IMR-90 (cell line): ENCODE measurements at regions not wholly inside any gene's neighbourhood (a gene's known extent, or its start where the extent isn't known, plus 50 kb on each side); places are given as distances from the start of the nearest gene placed in this dataset.

Experiments used
- ATAC-seq: fragments of 200-7000 bp; cut with Tn5 transposase; 2 replicates; pipeline ENCODE4 v1.9.1; 2020; ENCODE audit warnings: low read depth, mild to moderate bottlenecking, moderate library complexity
- BruUV-seq: library from RNA; stranded (reverse); fragments of 400-500 nt; replicated peaks from 2 replicates; lab custom pipeline; 2021; lab: Mats Ljungman, UMichigan
- CTCF ChIA-PET: fragments of 300-600 bp; formaldehyde crosslinking; extraction: SDS; loops from one replicate; lab custom pipeline; 2021; ENCODE audit warnings: antibody characterized with exemption; lab: Yijun Ruan, JAX
- POLR2A ChIA-PET: fragments of 300-600 bp; sonication (Branson Sonifier 250); formaldehyde crosslinking; loops from one replicate; lab custom pipeline; 2022; ENCODE audit warnings: antibody characterized with exemption; ENCODE audit not compliant: unreplicated experiment; lab: Charles Lee
- DNase-seq: peaks from one replicate; pipeline ENCODE4 v3.0.0; 2013
- H2AFZ ChIP-seq: replicated peaks from 2 replicates; pipeline ENCODE3; 2013; ENCODE audit warnings: low read length, mild to moderate bottlenecking; ENCODE audit not compliant: poor library complexity
- H2AK5ac ChIP-seq: 2 replicates; pipeline ENCODE4 v1.6.1; 2013; ENCODE audit warnings: low read depth, low read length, inconsistent platforms
- H2AK9ac ChIP-seq: replicated peaks from 2 replicates; pipeline ENCODE3; 2013; ENCODE audit warnings: mild to moderate bottlenecking, low read depth, low read length, moderate library complexity; ENCODE audit not compliant: poor library complexity
- H2BK120ac ChIP-seq: 2 replicates; pipeline ENCODE4 v1.6.1; 2013; ENCODE audit warnings: low read depth, low read length, inconsistent platforms
- H2BK15ac ChIP-seq: 3 replicates; pipeline ENCODE4 v1.6.1; 2013; ENCODE audit warnings: low read depth, low read length, inconsistent platforms
- H2BK20ac ChIP-seq: 2 replicates; pipeline ENCODE4 v1.6.1; 2013; ENCODE audit warnings: low read depth, mild to moderate bottlenecking, inconsistent platforms, low read length, moderate library complexity
- H2BK5ac ChIP-seq: 2 replicates; pipeline ENCODE4 v1.6.1; 2013; ENCODE audit warnings: mild to moderate bottlenecking, low read depth, low read length, inconsistent platforms; ENCODE audit not compliant: poor library complexity, severe bottlenecking
- H3K14ac ChIP-seq: replicated peaks from 2 replicates; pipeline ENCODE4 v1.6.1; 2013; ENCODE audit warnings: low read depth, low read length, inconsistent platforms
- H3K18ac ChIP-seq: 2 replicates; pipeline ENCODE4 v1.6.1; 2013; ENCODE audit warnings: low read depth, low read length, control low read depth
- H3K23ac ChIP-seq: 2 replicates; pipeline ENCODE4 v1.6.1; 2013; ENCODE audit warnings: low read depth, low read length, inconsistent platforms
- H3K27ac ChIP-seq: 2 replicates; pipeline ENCODE4 v1.5.1; 2013; ENCODE audit warnings: mild to moderate bottlenecking, control low read depth, low read length; ENCODE audit not compliant: insufficient read depth
- H3K27me3 ChIP-seq: 2 replicates; pipeline ENCODE4 v1.6.1; 2013; ENCODE audit warnings: low read length; ENCODE audit not compliant: control insufficient read depth, insufficient read depth
- H3K36me3 ChIP-seq: 2 replicates; pipeline ENCODE4 v1.6.1; 2013; ENCODE audit warnings: low read length, mixed read lengths; ENCODE audit not compliant: control insufficient read depth, insufficient read depth
- H3K4ac ChIP-seq: 2 replicates; pipeline ENCODE4 v1.6.1; 2013; ENCODE audit warnings: low read depth, low read length, inconsistent platforms
- H3K4me1 ChIP-seq: 2 replicates; pipeline ENCODE4 v1.6.1; 2013; ENCODE audit warnings: low read length, mixed read lengths; ENCODE audit not compliant: control insufficient read depth, insufficient read depth
- H3K4me2 ChIP-seq: 2 replicates; pipeline ENCODE4 v1.6.1; 2013; ENCODE audit warnings: low read depth, mild to moderate bottlenecking, control low read depth, low read length, moderate library complexity
- H3K4me3 ChIP-seq: 2 replicates; pipeline ENCODE4 v1.5.1; 2013; ENCODE audit warnings: low read depth, mild to moderate bottlenecking, control low read depth, low read length, moderate library complexity; ENCODE audit not compliant: insufficient read depth
- H3K56ac ChIP-seq: 2 replicates; pipeline ENCODE4 v1.6.1; 2013; ENCODE audit warnings: low read length, inconsistent platforms; ENCODE audit not compliant: insufficient read depth; ENCODE audit errors: extremely low read depth
- H3K79me1 ChIP-seq, 2 experiments: 2 replicates each; pipeline ENCODE4 v1.6.1; 2013; ENCODE audit warnings: low read length in 2 of 2, inconsistent platforms in 1 of 2, low read depth in 1 of 2
- H3K9ac ChIP-seq: 2 replicates; pipeline ENCODE4 v1.6.1; 2013; ENCODE audit warnings: low read depth, low read length, control low read depth
- H3K9me1 ChIP-seq: 2 replicates; pipeline ENCODE4 v1.6.1; 2013; ENCODE audit warnings: low read length, inconsistent platforms; ENCODE audit not compliant: insufficient read depth
- H3K9me3 ChIP-seq: 2 replicates; pipeline ENCODE4 v1.6.1; 2013; ENCODE audit warnings: low read length; ENCODE audit not compliant: control insufficient read depth, insufficient read depth
- H4K20me1 ChIP-seq: 2 replicates; pipeline ENCODE4 v1.6.1; 2013; ENCODE audit warnings: low read length, inconsistent platforms; ENCODE audit not compliant: insufficient read depth
- H4K5ac ChIP-seq: 2 replicates; pipeline ENCODE4 v1.6.1; 2013; ENCODE audit warnings: mild to moderate bottlenecking, low read depth, low read length, control low read depth
- H4K8ac ChIP-seq, 2 experiments: 2 replicates each; pipeline ENCODE4 v1.6.1; 2013; ENCODE audit warnings: low read depth in 2 of 2, low read length in 2 of 2, control low read depth in 1 of 2, inconsistent platforms in 1 of 2
- H4K91ac ChIP-seq: 2 replicates; pipeline ENCODE4 v1.6.1; 2013; ENCODE audit warnings: low read depth, low read length, inconsistent platforms; ENCODE audit not compliant: insufficient read depth
- CEBPB ChIP-seq: IDR thresholded peaks from 2 replicates; pipeline ENCODE4 v1.6.1; 2012; ENCODE audit warnings: low read depth, low read length, improper control_type of control experiment
- CHD1 ChIP-seq: IDR thresholded peaks from 2 replicates; pipeline ENCODE4 v1.6.1; 2012; ENCODE audit warnings: low read depth, low read length, improper control_type of control experiment
- CTCF ChIP-seq: conservative IDR thresholded peaks from 2 replicates; pipeline ENCODE4 v1.5.1; 2012; ENCODE audit warnings: mild to moderate bottlenecking, low read depth, low read length, improper control_type of control experiment
- ELK1 ChIP-seq: fragments of 150-350 bp; IDR thresholded peaks from 2 replicates; pipeline ENCODE4 v1.6.1; 2016; ENCODE audit warnings: low read depth, mild to moderate bottlenecking, low read length, moderate library complexity, borderline replicate concordance
- FOS ChIP-seq: fragments of 150-350 bp; IDR thresholded peaks from 2 replicates; pipeline ENCODE4 v1.6.1; 2016; ENCODE audit warnings: low read depth, low read length
- MAZ ChIP-seq: IDR thresholded peaks from 2 replicates; pipeline ENCODE4 v1.6.1; 2012; ENCODE audit warnings: low read depth, mild to moderate bottlenecking, low read length, improper control_type of control experiment, moderate library complexity, borderline replicate concordance
- MXI1 ChIP-seq: IDR thresholded peaks from 2 replicates; pipeline ENCODE4 v1.6.1; 2012; ENCODE audit warnings: low read depth, mild to moderate bottlenecking, low read length, moderate library complexity, borderline replicate concordance
- NFE2L2 ChIP-seq: fragments of 150-350 bp; IDR thresholded peaks from 2 replicates; pipeline ENCODE4 v1.6.1; 2016; ENCODE audit warnings: low read depth, mild to moderate bottlenecking, low read length
- POLR2A ChIP-seq: IDR thresholded peaks from 2 replicates; pipeline ENCODE4 v1.6.1; 2012; ENCODE audit warnings: mild to moderate bottlenecking, low read depth, low read length
- RAD21 ChIP-seq: IDR thresholded peaks from 2 replicates; pipeline ENCODE4 v1.6.1; 2012; ENCODE audit warnings: low read length, improper control_type of control experiment
- RCOR1 ChIP-seq: IDR thresholded peaks from 2 replicates; pipeline ENCODE4 v1.6.1; 2012; ENCODE audit warnings: mild to moderate bottlenecking, low read length, improper control_type of control experiment; ENCODE audit not compliant: insufficient replicate concordance
- RFX5 ChIP-seq: IDR thresholded peaks from 2 replicates; pipeline ENCODE4 v1.8.0; 2012; ENCODE audit warnings: low read depth, mild to moderate bottlenecking, low read length, moderate library complexity
- SMC3 ChIP-seq: fragments of 150-350 bp; IDR thresholded peaks from 2 replicates; pipeline ENCODE4 v1.6.1; 2016; ENCODE audit warnings: low read depth, mild to moderate bottlenecking, antibody characterized with exemption, low read length, moderate library complexity
- USF2 ChIP-seq: fragments of 150-350 bp; IDR thresholded peaks from 2 replicates; pipeline ENCODE4 v1.6.1; 2017; ENCODE audit warnings: mild to moderate bottlenecking, antibody characterized with exemption, low read length, low read depth
- dilution Hi-C: fragments of 300-500 bp; cut with HindIII; formaldehyde crosslinking; loops from one replicate; pipeline ENCODE4 v1.14.3; 2018; ENCODE audit warnings: low sequenced_read_pairs; ENCODE audit not compliant: unreplicated experiment
- in situ Hi-C: fragments of 300-500 bp; cut with MboI; formaldehyde crosslinking; loops from 3 replicates; pipeline ENCODE4 v1.14.3; 2019; ENCODE audit warnings: low sequenced_read_pairs, inconsistent platforms, mixed read lengths
- intact Hi-C: fragments of 100-400 bp; cut with micrococcal nuclease; formaldehyde crosslinking; loops from 2 replicates; pipeline ENCODE4 v1.10.0; 2022

- Histone ChIP-seq H3K56ac (no peak overlapping the region), H4K8ac (no peak overlapping the region), H3K4me1 (no peaks in the 10 kb centered on the region), H2AK9ac (no peak overlapping the region), H3K9ac (no peak overlapping the region), H2BK15ac (no peak overlapping the region), H4K91ac (no peak overlapping the region), H3K4ac (no peak overlapping the region), H3K4me3 (no peak overlapping the region), H3K9me3 (no peaks in the 10 kb centered on the region), H3K4me2 (no peak overlapping the region), H2AK5ac (no peak overlapping the region), H2BK20ac (no peak overlapping the region), H4K20me1 (no peaks in the 10 kb centered on the region), H3K27me3 (no peaks in the 10 kb centered on the region), H3K23ac (no peak overlapping the region), H3K14ac (0 out of 2 replicates have a peak overlapping the region, but pooled peaks have one; percentile 37), H2BK5ac (no peak overlapping the region), H3K27ac (no peak overlapping the region), H3K36me3 (no peaks in the 10 kb centered on the region), H3K79me1 (no peaks in the 10 kb centered on the region), H4K5ac (no peak overlapping the region), H2AFZ (no peak overlapping the region), H3K18ac (no peak overlapping the region), H2BK120ac (no peak overlapping the region), H3K9me1 (no peaks in the 10 kb centered on the region)
- BruUV-seq = no TSS peak
- no peak for TF ChIP-seq NFE2L2
- no peak for TF ChIP-seq CEBPB
- TF ChIP-seq MXI1 = no peak
- no peak for TF ChIP-seq POLR2A
- no peak for TF ChIP-seq RFX5
- TF ChIP-seq USF2 = no peak
- TF ChIP-seq FOS = no peak
- TF ChIP-seq SMC3 = no peak
- no peak for TF ChIP-seq CTCF
- no peak for TF ChIP-seq MAZ
- TF ChIP-seq RCOR1 = no peak
- no peak for TF ChIP-seq RAD21
- TF ChIP-seq CHD1 = no peak
- TF ChIP-seq ELK1 = no peak
- dilution Hi-C loops (no loop called here), in situ Hi-C loops (no loop called here), intact Hi-C loops (no loop called here)
- ATAC-seq (no peak), DNase-seq (no peak)
- CTCF ChIA-PET = no interaction called here
- POLR2A ChIA-PET = no interaction called here
Measured at GRCh38 chr4:34202154-34202553, 2042.2 kb downstream of the ARAP2 start.
